ENCODE measurements at regions not wholly inside any gene's neighbourhood (a gene's known extent, or its start where the extent isn't known, plus 50 kb on each side); places are given as distances from the start of the nearest gene placed in this dataset.

- H3K27me3 ChIP-seq (ENCODE audit: control insufficient read depth in 1 of 2, insufficient read depth in 2 of 2, low read length in 2 of 2): peaks cover 0 to 16% of the 10 kb centered on the region in 2 experiments; a peak in 2 of 5 replicates
- no peak for TF ChIP-seq ZNF777 (CRISPR knock-in tag; IDR thresholded peaks at IDR 0.05)
- no peak for TF ChIP-seq TFE3 (CRISPR knock-in tag; IDR thresholded peaks at IDR 0.05)
- no peak for TF ChIP-seq ETV6 (CRISPR knock-in tag; conservative IDR thresholded peaks at IDR 0.05)
- no peak for TF ChIP-seq ZFYVE20 (CRISPR knock-in tag; IDR thresholded peaks at IDR 0.05; ENCODE audit: borderline replicate concordance, low read depth)
- TF ChIP-seq GFI1 (CRISPR knock-in tag; IDR thresholded peaks at IDR 0.05; ENCODE audit: borderline replicate concordance): no peak
- TF ChIP-seq ATF5 (CRISPR knock-in tag; IDR thresholded peaks at IDR 0.05; ENCODE audit: low read depth): no peak
- TF ChIP-seq FOSL2 (CRISPR knock-in tag; IDR thresholded peaks at IDR 0.05): no peak
- TF ChIP-seq TFDP1 (CRISPR knock-in tag; IDR thresholded peaks at IDR 0.05; ENCODE audit: borderline replicate concordance): no peak
- TF ChIP-seq TSC22D2 (CRISPR knock-in tag; IDR thresholded peaks at IDR 0.05; ENCODE audit: borderline replicate concordance): no peak
- no peak for TF ChIP-seq PLRG1 (conservative IDR thresholded peaks at IDR 0.05)
- no peak for TF ChIP-seq CREM (IDR thresholded peaks at IDR 0.05)
- TF ChIP-seq CREM (CRISPR knock-in tag; IDR thresholded peaks at IDR 0.05): no peak
- no peak for TF ChIP-seq ELK4 (CRISPR knock-in tag; IDR thresholded peaks at IDR 0.05; ENCODE audit: borderline replicate concordance)
- DNase-seq (ENCODE audit: low spot score) (no peak), ATAC-seq (no peak), FAIRE-seq (no peak)
- H2AFZ ChIP-seq (ENCODE audit: low read length): no peak overlapping the region
- 5% methylated on average over 5 of the region's 5 CpGs for WGBS (ENCODE audit: low lambda C conversion rate)
- ChIA-PET CTCF (ENCODE audit: low intra/inter-chr PET ratio, low total read pairs) (no interaction called here), POLR2A (no interaction called here)
- H3K9ac ChIP-seq (ENCODE audit: insufficient read depth, low read depth, low read length): no peak overlapping the region
- H3K4me3 ChIP-seq (replicated peaks in 1 of 3; ENCODE audit: insufficient read depth in 1 of 3, low read depth in 2 of 3, low read length in 3 of 3): no peak overlapping the region
- no peak overlapping the region for H3K4me2 ChIP-seq (ENCODE audit: low read depth, low read length)
- no peaks in the 10 kb centered on the region for H3K9me3 ChIP-seq (ENCODE audit: low read length)
- no peaks in the 10 kb centered on the region for H3K79me2 ChIP-seq (ENCODE audit: insufficient read depth, low read length)
- H3K27ac ChIP-seq (ENCODE audit: extremely low read length, insufficient read depth, low read length): no peak overlapping the region
- in situ Hi-C loops (cut with HindIII; ENCODE audit: extremely low pct_ligation_motif_present, low pct_unique_long_range_greater_than_20kb) (no loop called here), intact Hi-C loops (cut with micrococcal nuclease; ENCODE audit: unreplicated experiment) (no loop called here)
- no peaks in the 10 kb centered on the region for H3K36me3 ChIP-seq (replicated peaks in 1 of 2; ENCODE audit: control insufficient read depth in 1 of 2, insufficient read depth in 2 of 2, low read length in 2 of 2)
- H4K20me1 ChIP-seq (ENCODE audit: insufficient read depth, low read length): no peaks in the 10 kb centered on the region
- H3K4me1 ChIP-seq (ENCODE audit: insufficient read depth, low read length): no peaks in the 10 kb centered on the region
- BruUV-seq (replicated peaks): no TSS peak
Observed at GRCh38 chr1:14504517-14504916, 94.0 kb upstream of the KAZN start.
